ENCODE measurements at regions not wholly inside any gene's neighbourhood (a gene's known extent, or its start where the extent isn't known, plus 50 kb on each side); places are given as distances from the start of the nearest gene placed in this dataset.

DNA sequence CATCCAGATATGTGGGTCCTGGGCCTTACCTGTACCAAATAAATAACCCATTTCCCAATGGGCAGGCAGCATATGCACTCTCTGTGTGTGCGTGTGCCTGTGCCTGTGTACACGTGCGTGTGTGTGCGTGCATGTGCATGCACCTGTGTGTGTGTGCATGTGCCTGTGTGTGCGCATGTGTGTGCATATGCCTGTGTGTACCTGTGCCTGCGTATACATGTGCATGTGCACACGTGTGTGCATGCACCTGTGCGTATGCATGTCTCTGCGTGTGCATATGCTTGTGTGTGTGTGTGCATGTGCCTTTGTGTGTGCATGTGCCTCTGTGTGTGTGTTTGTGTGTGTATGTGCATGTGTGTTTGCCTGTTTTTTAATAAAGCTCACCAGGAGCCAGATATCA, 197.1 kb downstream of the PHETA1 start:
- TF ChIP-seq, protein P1, sequence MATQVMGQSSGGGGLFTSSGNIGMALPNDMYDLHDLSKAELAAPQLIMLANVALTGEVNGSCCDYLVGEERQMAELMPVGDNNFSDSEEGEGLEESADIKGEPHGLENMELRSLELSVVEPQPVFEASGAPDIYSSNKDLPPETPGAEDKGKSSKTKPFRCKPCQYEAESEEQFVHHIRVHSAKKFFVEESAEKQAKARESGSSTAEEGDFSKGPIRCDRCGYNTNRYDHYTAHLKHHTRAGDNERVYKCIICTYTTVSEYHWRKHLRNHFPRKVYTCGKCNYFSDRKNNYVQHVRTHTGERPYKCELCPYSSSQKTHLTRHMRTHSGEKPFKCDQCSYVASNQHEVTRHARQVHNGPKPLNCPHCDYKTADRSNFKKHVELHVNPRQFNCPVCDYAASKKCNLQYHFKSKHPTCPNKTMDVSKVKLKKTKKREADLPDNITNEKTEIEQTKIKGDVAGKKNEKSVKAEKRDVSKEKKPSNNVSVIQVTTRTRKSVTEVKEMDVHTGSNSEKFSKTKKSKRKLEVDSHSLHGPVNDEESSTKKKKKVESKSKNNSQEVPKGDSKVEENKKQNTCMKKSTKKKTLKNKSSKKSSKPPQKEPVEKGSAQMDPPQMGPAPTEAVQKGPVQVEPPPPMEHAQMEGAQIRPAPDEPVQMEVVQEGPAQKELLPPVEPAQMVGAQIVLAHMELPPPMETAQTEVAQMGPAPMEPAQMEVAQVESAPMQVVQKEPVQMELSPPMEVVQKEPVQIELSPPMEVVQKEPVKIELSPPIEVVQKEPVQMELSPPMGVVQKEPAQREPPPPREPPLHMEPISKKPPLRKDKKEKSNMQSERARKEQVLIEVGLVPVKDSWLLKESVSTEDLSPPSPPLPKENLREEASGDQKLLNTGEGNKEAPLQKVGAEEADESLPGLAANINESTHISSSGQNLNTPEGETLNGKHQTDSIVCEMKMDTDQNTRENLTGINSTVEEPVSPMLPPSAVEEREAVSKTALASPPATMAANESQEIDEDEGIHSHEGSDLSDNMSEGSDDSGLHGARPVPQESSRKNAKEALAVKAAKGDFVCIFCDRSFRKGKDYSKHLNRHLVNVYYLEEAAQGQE (IDR thresholded peaks at IDR 0.05; ENCODE audit: insufficient replicate concordance, low read depth) = no peak
- TF ChIP-seq, protein P2, sequence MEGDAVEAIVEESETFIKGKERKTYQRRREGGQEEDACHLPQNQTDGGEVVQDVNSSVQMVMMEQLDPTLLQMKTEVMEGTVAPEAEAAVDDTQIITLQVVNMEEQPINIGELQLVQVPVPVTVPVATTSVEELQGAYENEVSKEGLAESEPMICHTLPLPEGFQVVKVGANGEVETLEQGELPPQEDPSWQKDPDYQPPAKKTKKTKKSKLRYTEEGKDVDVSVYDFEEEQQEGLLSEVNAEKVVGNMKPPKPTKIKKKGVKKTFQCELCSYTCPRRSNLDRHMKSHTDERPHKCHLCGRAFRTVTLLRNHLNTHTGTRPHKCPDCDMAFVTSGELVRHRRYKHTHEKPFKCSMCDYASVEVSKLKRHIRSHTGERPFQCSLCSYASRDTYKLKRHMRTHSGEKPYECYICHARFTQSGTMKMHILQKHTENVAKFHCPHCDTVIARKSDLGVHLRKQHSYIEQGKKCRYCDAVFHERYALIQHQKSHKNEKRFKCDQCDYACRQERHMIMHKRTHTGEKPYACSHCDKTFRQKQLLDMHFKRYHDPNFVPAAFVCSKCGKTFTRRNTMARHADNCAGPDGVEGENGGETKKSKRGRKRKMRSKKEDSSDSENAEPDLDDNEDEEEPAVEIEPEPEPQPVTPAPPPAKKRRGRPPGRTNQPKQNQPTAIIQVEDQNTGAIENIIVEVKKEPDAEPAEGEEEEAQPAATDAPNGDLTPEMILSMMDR (IDR thresholded peaks at IDR 0.05; ENCODE audit: insufficient read depth, low read length) = no peak
- no peak for TF ChIP-seq SPI1 (IDR thresholded peaks at IDR 0.05; ENCODE audit: borderline replicate concordance, low read depth)
- no peak for TF ChIP-seq POLR2AphosphoS5 (IDR thresholded peaks at IDR 0.05; ENCODE audit: low read depth)

All from HL-60 (cell line).